GM12878 (cell line): ENCODE measurements at regions not wholly inside any gene's neighbourhood (a gene's known extent, or its start where the extent isn't known, plus 50 kb on each side); places are given as distances from the start of the nearest gene placed in this dataset.

Experiments used
- ATAC-seq: fragments of 200-7000 bp; cut with Tn5 transposase; 3 replicates; pipeline ENCODE4 v1.9.1; 2020; ENCODE audit warnings: mild to moderate bottlenecking, moderate library complexity
- BruUV-seq: library from RNA; stranded (reverse); fragments of 400-500 nt; replicated peaks from 2 replicates; lab custom pipeline; 2021; lab: Mats Ljungman, UMichigan
- CTCF ChIA-PET: fragments of 300-600 bp; sonication (Branson Sonifier 250); formaldehyde crosslinking; extraction: SDS; loops from one replicate; lab custom pipeline; 2021; ENCODE audit warnings: inconsistent platforms; lab: Yijun Ruan, JAX
- POLR2A ChIA-PET: fragments of 350-600 bp; formaldehyde crosslinking; extraction: SDS; loops from one replicate; lab custom pipeline; 2021; ENCODE audit warnings: inconsistent platforms; lab: Charles Lee
- RAD21 ChIA-PET: fragments of 300-600 bp; sonication (Branson Sonifier 250); formaldehyde crosslinking; loops from one replicate; lab custom pipeline; 2023; ENCODE audit warnings: antibody characterized with exemption; ENCODE audit not compliant: unreplicated experiment; lab: Charles Lee
- SMC1A ChIA-PET: fragments of 300-600 bp; sonication (Branson Sonifier 250); formaldehyde crosslinking; loops from one replicate; lab custom pipeline; 2023; ENCODE audit not compliant: unreplicated experiment, uncharacterized antibody; lab: Charles Lee
- DNase-seq: peaks from one replicate; pipeline ENCODE4 v3.0.0-alpha.2; 2011; ENCODE audit warnings: low read depth, low spot score
- FAIRE-seq: peaks from 3 replicates; lab custom pipeline; 2011; peaks lifted over from hg19 to GRCh38; lab: Jason Lieb, UNC
- H2AFZ ChIP-seq: 2 replicates; pipeline ENCODE4 v1.6.0; 2011; ENCODE audit warnings: low read depth, low read length, control low read depth; ENCODE audit not compliant: control insufficient read depth
- H3K27ac ChIP-seq: 2 replicates; pipeline ENCODE4 v1.5.1; 2011; ENCODE audit warnings: control low read depth; ENCODE audit not compliant: control insufficient read depth, insufficient read depth
- H3K27me3 ChIP-seq, 2 experiments: replicated peaks in 1 of 2; 2 replicates each; pipeline versions ENCODE4 v1.6.0 to v1.6.1; 2011; ENCODE audit warnings: low read length in 1 of 2; ENCODE audit not compliant: control insufficient read depth in 2 of 2, insufficient read depth in 2 of 2
- H3K36me3 ChIP-seq, 2 experiments: 2 replicates each; pipeline ENCODE4 v1.5.1; 2011; ENCODE audit warnings: low read length in 1 of 2; ENCODE audit not compliant: control insufficient read depth in 2 of 2, insufficient read depth in 2 of 2
- H3K4me1 ChIP-seq: 2 replicates; pipeline ENCODE4 v1.6.1; 2011; ENCODE audit warnings: mild to moderate bottlenecking, low read length, moderate library complexity, mixed read lengths; ENCODE audit not compliant: control insufficient read depth, insufficient read depth
- H3K4me2 ChIP-seq: 2 replicates; pipeline ENCODE4 v1.6.0; 2011; ENCODE audit warnings: control low read depth; ENCODE audit not compliant: control insufficient read depth, insufficient read depth
- H3K4me3 ChIP-seq: fragments of 200-600 bp; sonication (generic); 2 replicates; pipeline ENCODE4 v1.5.1; 2016
- H3K79me2 ChIP-seq: 2 replicates; pipeline ENCODE4 v1.6.0; 2011; ENCODE audit warnings: low read length; ENCODE audit not compliant: control insufficient read depth, insufficient read depth
- H3K9ac ChIP-seq: 2 replicates; pipeline ENCODE4 v1.8.0; 2011; ENCODE audit warnings: low read length, control low read depth, mixed read lengths; ENCODE audit not compliant: control insufficient read depth, insufficient read depth
- H3K9me3 ChIP-seq: replicated peaks from 3 replicates; pipeline ENCODE4 v1.5.1; 2011; ENCODE audit warnings: mild to moderate bottlenecking, low read length; ENCODE audit not compliant: control insufficient read depth, insufficient read depth
- H4K20me1 ChIP-seq: 2 replicates; pipeline ENCODE4 v1.6.0; 2011; ENCODE audit not compliant: control insufficient read depth, insufficient read depth
- CHD1 ChIP-seq: IDR thresholded peaks from 2 replicates; pipeline ENCODE4 v1.6.1; 2012; ENCODE audit warnings: low read depth, low read length, improper control_type of control experiment
- ESRRA ChIP-seq: IDR thresholded peaks from 2 replicates; pipeline ENCODE4 v1.6.1; 2012; ENCODE audit warnings: mild to moderate bottlenecking, low read length, improper control_type of control experiment
- EZH2 ChIP-seq: IDR thresholded peaks from 2 replicates; pipeline ENCODE4 v1.6.1; 2012; ENCODE audit warnings: low read depth, mild to moderate bottlenecking, control low read depth, inconsistent platforms, low read length, borderline replicate concordance; ENCODE audit not compliant: control insufficient read depth
- HDGF ChIP-seq: fragments of 450-650 bp; IDR thresholded peaks from 2 replicates; pipeline ENCODE4 v1.6.1; 2016; ENCODE audit warnings: antibody characterized with exemption
- KDM1A ChIP-seq: fragments of 200-600 bp; sonication (generic); IDR thresholded peaks from 2 replicates; pipeline ENCODE4 v1.6.1; 2016; ENCODE audit warnings: borderline replicate concordance
- MTA2 ChIP-seq: fragments of 450-650 bp; IDR thresholded peaks from 2 replicates; pipeline ENCODE4 v1.6.1; 2016; ENCODE audit warnings: low read depth, mild to moderate bottlenecking, moderate library complexity
- RCOR1 ChIP-seq: conservative IDR thresholded peaks from 2 replicates; pipeline ENCODE4 v1.6.1; 2012; ENCODE audit warnings: low read depth, low read length, improper control_type of control experiment
- RELB ChIP-seq: fragments of 450-650 bp; IDR thresholded peaks from 2 replicates; pipeline ENCODE4 v1.6.1; 2017; ENCODE audit warnings: low read depth, mild to moderate bottlenecking, moderate library complexity
- TCF12 ChIP-seq: IDR thresholded peaks from 2 replicates; pipeline ENCODE4 v1.6.1; 2011; ENCODE audit warnings: low read depth, mild to moderate bottlenecking, low read length
- TCF7 ChIP-seq: IDR thresholded peaks from 2 replicates; pipeline ENCODE4 v1.6.1; 2014; ENCODE audit warnings: antibody characterized with exemption, borderline replicate concordance
- USF1 ChIP-seq: IDR thresholded peaks from 2 replicates; pipeline ENCODE4 v1.6.1; 2011; ENCODE audit warnings: borderline replicate concordance, low read depth, mild to moderate bottlenecking, moderate library complexity, mixed read lengths, low read length; ENCODE audit not compliant: insufficient read depth; ENCODE audit errors: extremely low read length
- YY1 ChIP-seq: IDR thresholded peaks from 2 replicates; pipeline ENCODE4 v1.6.1; 2011; ENCODE audit warnings: low read depth, mild to moderate bottlenecking, low read length
- ZBTB11 ChIP-seq: fragments of 450-650 bp; formaldehyde crosslinking; IDR thresholded peaks from 2 replicates; pipeline ENCODE4 v1.5.0; 2022; ENCODE audit warnings: mild to moderate bottlenecking, missing genetic modification characterization
- WGBS: methylation state at CpG from one replicate; pipeline ENCODE4 v1.1.6; 2016; ENCODE audit warnings: low lambda C conversion rate; ENCODE audit not compliant: insufficient replicate concordance, insufficient coverage; ENCODE audit errors: missing lambda C conversion rate; 5-methylcytosine and 5-hydroxymethylcytosine counted together
- in situ Hi-C: fragments of 300-500 bp; cut with MboI; formaldehyde crosslinking; loops from 9 replicates; pipeline ENCODE4 v1.14.3; 2018; ENCODE audit warnings: mixed read lengths
- intact Hi-C: fragments of 100-400 bp; cut with micrococcal nuclease; formaldehyde crosslinking; loops from one replicate; pipeline ENCODE4 v1.14.2; 2022; ENCODE audit not compliant: unreplicated experiment

- no peak for TF ChIP-seq RELB
- TF ChIP-seq, all 136 proteins: peak for 0
Observed at GRCh38 chr2:8579485-8580085, 102.3 kb upstream of the ID2 start (continued).

GRCh38 chr2:8580316-8581233 lies 101.3 kb upstream of the ID2 start:
- no peaks in the 10 kb centered on the region for H4K20me1 ChIP-seq
- H3K36me3 ChIP-seq = no peaks in the 10 kb centered on the region
- SMC1A ChIA-PET = interaction anchor here (0.8 to 2.3 kb wide), 9 partner anchors 11 to 224 kb away, joined by 3 to 15 read pairs (median 3); partner anchors contain the start of gene ID2
- BruUV-seq = no TSS peak
- ATAC-seq (no peak), FAIRE-seq (no peak), DNase-seq (no peak)
- H3K4me3 ChIP-seq = no peak overlapping the region
- RAD21 ChIA-PET = interaction anchor here (0.6 to 8.9 kb wide), 9 partner anchors 21 to 268 kb away, joined by 3 to 76 read pairs (median 3); partner anchors contain the start of gene ID2
- H3K4me2 ChIP-seq = no peak overlapping the region
- no peak overlapping the region for H3K9ac ChIP-seq
- no peaks in the 10 kb centered on the region for H3K79me2 ChIP-seq
- POLR2A ChIA-PET = interaction anchor here (0.9 to 4.3 kb wide), 5 partner anchors 11 to 101 kb away, joined by 3 to 34 read pairs (median 3); partner anchors contain the start of gene ID2
- TF ChIP-seq ZBTB11 (CRISPR knock-in tag) = no peak
- TF ChIP-seq RCOR1 = no peak
- TF ChIP-seq MTA2 = no peak
- no peak for TF ChIP-seq EZH2
- no peak for TF ChIP-seq KDM1A
- no peak for TF ChIP-seq YY1
- no peak for TF ChIP-seq CHD1
- TF ChIP-seq HDGF = no peak
- no peak for TF ChIP-seq TCF7
- no peak for TF ChIP-seq ESRRA
- TF ChIP-seq USF1 = no peak
- TF ChIP-seq TCF12 = no peak
- 49% methylated on average over 16 of the region's 16 CpGs for WGBS
- H3K9me3 ChIP-seq = no peaks in the 10 kb centered on the region
- H3K4me1 ChIP-seq = peaks cover 32% of the 10 kb centered on the region
- intact Hi-C loops (no loop called here), in situ Hi-C loops (no loop called here)
- no peak overlapping the region for H3K27ac ChIP-seq
- H3K27me3 ChIP-seq = no peaks in the 10 kb centered on the region
- no peak overlapping the region for H2AFZ ChIP-seq
- CTCF ChIA-PET = interaction anchor here (0.5 to 1.1 kb wide), 2 partner anchors 37 to 43 kb away, joined by 3 to 4 read pairs; no protein-coding TSS in a partner anchor
